ENCODE measurements at regions not wholly inside any gene's neighbourhood (a gene's known extent, or its start where the extent isn't known, plus 50 kb on each side); places are given as distances from the start of the nearest gene placed in this dataset.

DNA sequence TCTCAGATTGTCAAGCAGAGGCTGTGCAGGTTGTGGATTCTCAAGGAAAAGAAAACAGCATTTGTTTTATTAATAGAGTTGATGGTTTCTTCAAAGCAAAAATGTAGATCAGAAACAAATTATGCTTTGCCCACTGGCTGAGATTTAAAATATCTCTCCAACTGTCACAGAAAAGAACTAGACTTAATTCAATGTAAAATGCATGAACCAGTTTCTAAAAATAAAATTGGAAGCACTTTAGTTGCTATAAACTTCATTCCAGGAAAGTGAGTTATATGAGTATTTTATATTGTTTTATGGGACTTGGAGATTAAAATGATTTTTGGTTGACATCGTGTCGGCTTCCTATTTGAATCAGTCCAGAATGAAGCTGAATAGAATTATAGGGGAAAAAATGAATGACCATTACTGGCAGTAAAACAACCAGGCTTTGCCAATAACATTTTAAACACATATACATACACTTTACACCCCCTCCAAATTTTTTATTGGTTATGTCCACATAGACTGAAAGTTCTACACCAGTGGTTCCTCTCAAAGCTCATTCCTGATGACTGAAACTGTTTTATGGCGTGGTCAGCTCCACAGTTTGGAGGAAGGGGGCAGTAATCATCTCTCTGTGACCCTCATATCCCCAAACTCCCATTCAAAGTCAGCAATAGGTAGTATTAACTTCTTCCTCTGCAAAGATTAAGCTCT, 55.5 kb upstream of the DAAM1 start:
- Histone ChIP-seq H3K27ac (ENCODE audit: insufficient read depth, low read depth, low read length) (no peak overlapping the region), H3K27me3 (ENCODE audit: control insufficient read depth in 2 of 2, insufficient read depth in 2 of 2, low read length in 2 of 2) (peaks cover 0 to 2% of the 10 kb centered on the region in 2 experiments), H3K36me3 (ENCODE audit: control insufficient read depth in 2 of 2, extremely low read depth in 1 of 2, insufficient read depth in 2 of 2, low read length in 2 of 2) (no peaks in the 10 kb centered on the region), H3K4me1 (ENCODE audit: control insufficient read depth, extremely low read depth, insufficient read depth, low read length) (no peaks in the 10 kb centered on the region), H3K4me2 (ENCODE audit: insufficient read depth, low read length) (no peak overlapping the region), H2AFZ (ENCODE audit: low read depth, low read length) (no peak overlapping the region), H3K9me3 (replicated peaks; ENCODE audit: control insufficient read depth, insufficient read depth, low read length) (no peaks in the 10 kb centered on the region), H3K9ac (replicated peaks; ENCODE audit: extremely low read depth, insufficient read depth, low read length) (no peak overlapping the region), H3K4me3 (replicated peaks in 1 of 3; ENCODE audit: insufficient read depth in 1 of 3, low read depth in 1 of 3, low read length in 3 of 3) (no peak overlapping the region), H4K20me1 (replicated peaks; ENCODE audit: control insufficient read depth, extremely low read depth, insufficient read depth, low read length) (no peaks in the 10 kb centered on the region), H3K79me2 (ENCODE audit: control insufficient read depth, insufficient read depth, low read length) (no peaks in the 10 kb centered on the region), H3K9me1 (replicated peaks; ENCODE audit: control insufficient read depth, extremely low read depth, insufficient read depth, low read length) (no peaks in the 10 kb centered on the region)
- dilution Hi-C loops (cut with MboI; ENCODE audit: extremely low pct_ligation_motif_present, low sequenced_read_pairs), result no loop called here
- TF ChIP-seq CTCF (IDR thresholded peaks at IDR 0.05; ENCODE audit: extremely low read depth in 1 of 2, insufficient read depth in 1 of 2, low read depth in 1 of 2, low read length in 2 of 2) (peak in 1 of 2 donors; percentile 34), GATA2 (IDR thresholded peaks at IDR 0.05; ENCODE audit: insufficient read depth, insufficient read length, low read depth, low read length) (no peak)
- FAIRE-seq (no peak), DNase-seq (ENCODE audit: low read depth, low spot score) (peak; percentile 31)
- no TSS peak for BruUV-seq (replicated peaks)
- CTCF ChIA-PET, result interaction anchor here (0.9 to 5.0 kb wide), 16 partner anchors 9 to 443 kb away, joined by 3 to 56 read pairs (median 4); partner anchors contain the start of genes CCDC175 and DAAM1
- intact Hi-C loops (cut with micrococcal nuclease), result no loop called here
- POLR2A ChIA-PET, result no interaction called here

- intact Hi-C loops (cut with micrococcal nuclease), result no loop called here
- no peak for FAIRE-seq
These were observed 54.8 kb upstream of the DAAM1 start for GRCh38 chr14:59133709-59134108.

More at GRCh38 chr14:59133709-59134108, 54.8 kb upstream of the DAAM1 start:
- no TSS peak for BruUV-seq (replicated peaks)
- no peak overlapping the region for H3K27ac ChIP-seq (ENCODE audit: insufficient read depth, low read depth, low read length)
- CTCF ChIA-PET, result interaction anchor here (0.9 to 5.0 kb wide), 15 partner anchors 16 to 443 kb away, joined by 3 to 56 read pairs (median 4); partner anchors contain the start of genes CCDC175 and DAAM1
- dilution Hi-C loops (cut with MboI; ENCODE audit: extremely low pct_ligation_motif_present, low sequenced_read_pairs), result no loop called here
- TF ChIP-seq POLR2AphosphoS5 (IDR thresholded peaks at IDR 0.05; ENCODE audit: insufficient read depth, low read depth, low read length), result no peak
- TF ChIP-seq FOS (IDR thresholded peaks at IDR 0.05; ENCODE audit: borderline replicate concordance, insufficient read depth, low read length), result no peak
- no peak for TF ChIP-seq GATA2 (IDR thresholded peaks at IDR 0.05; ENCODE audit: insufficient read depth, insufficient read length, low read depth, low read length)
- no peak for TF ChIP-seq MYC (IDR thresholded peaks at IDR 0.05; ENCODE audit: low read depth, low read length)
- TF ChIP-seq JUN (IDR thresholded peaks at IDR 0.05; ENCODE audit: borderline replicate concordance, insufficient read depth, insufficient read length, low read depth), result no peak
- TF ChIP-seq EZH2 (IDR thresholded peaks at IDR 0.05; ENCODE audit: borderline replicate concordance, low read depth, low read length, severe bottlenecking), result no peak
- TF ChIP-seq POLR2A (IDR thresholded peaks at IDR 0.05; ENCODE audit: low read depth, low read length), result no peak
- no peak for TF ChIP-seq MAX (IDR thresholded peaks at IDR 0.05; ENCODE audit: insufficient read depth, insufficient read length)
- TF ChIP-seq CTCF (IDR thresholded peaks at IDR 0.05; ENCODE audit: extremely low read depth in 1 of 2, insufficient read depth in 1 of 2, low read depth in 1 of 2, low read length in 2 of 2), result no peak
- no peak overlapping the region for H3K9ac ChIP-seq (replicated peaks; ENCODE audit: extremely low read depth, insufficient read depth, low read length)
- H3K79me2 ChIP-seq (ENCODE audit: control insufficient read depth, insufficient read depth, low read length), result no peaks in the 10 kb centered on the region
- H3K4me2 ChIP-seq (ENCODE audit: insufficient read depth, low read length), result no peak overlapping the region
- no peak overlapping the region for H2AFZ ChIP-seq (ENCODE audit: low read depth, low read length)
- H3K36me3 ChIP-seq (ENCODE audit: control insufficient read depth in 2 of 2, extremely low read depth in 1 of 2, insufficient read depth in 2 of 2, low read length in 2 of 2), result no peaks in the 10 kb centered on the region
- no peaks in the 10 kb centered on the region for H3K4me1 ChIP-seq (ENCODE audit: control insufficient read depth, extremely low read depth, insufficient read depth, low read length)
- H3K9me1 ChIP-seq (replicated peaks; ENCODE audit: control insufficient read depth, extremely low read depth, insufficient read depth, low read length), result no peaks in the 10 kb centered on the region
- no peaks in the 10 kb centered on the region for H3K9me3 ChIP-seq (replicated peaks; ENCODE audit: control insufficient read depth, insufficient read depth, low read length)
- POLR2A ChIA-PET, result no interaction called here
- peaks cover 0 to 2% of the 10 kb centered on the region in 2 experiments for H3K27me3 ChIP-seq (ENCODE audit: control insufficient read depth in 2 of 2, insufficient read depth in 2 of 2, low read length in 2 of 2)
- H3K4me3 ChIP-seq (replicated peaks in 1 of 3; ENCODE audit: insufficient read depth in 1 of 3, low read depth in 1 of 3, low read length in 3 of 3), result no peak overlapping the region
- no peaks in the 10 kb centered on the region for H4K20me1 ChIP-seq (replicated peaks; ENCODE audit: control insufficient read depth, extremely low read depth, insufficient read depth, low read length)
- DNase-seq (ENCODE audit: low read depth, low spot score), result no peak
